Smooth muscle cell (in vitro differentiated cells): ENCODE measurements at regions not wholly inside any gene's neighbourhood (a gene's known extent, or its start where the extent isn't known, plus 50 kb on each side); places are given as distances from the start of the nearest gene placed in this dataset.

Source experiments
- DNase-seq: peaks from one replicate; lab custom pipeline; 2025; ENCODE audit not compliant: unreplicated experiment; lab: John Stamatoyannopoulos, UW
- H2AFZ ChIP-seq: fragments of 200-600 bp; sonication (generic); 2 replicates; pipeline ENCODE4 v1.6.0; 2016; ENCODE audit warnings: antibody characterized with exemption, low read depth, mild to moderate bottlenecking
- H3F3A ChIP-seq: fragments of 200-600 bp; sonication (generic); 2 replicates; pipeline ENCODE4 v1.6.0; 2017; ENCODE audit warnings: antibody characterized with exemption, low read depth
- H3K27ac ChIP-seq: fragments of 200-600 bp; sonication (generic); 2 replicates; pipeline ENCODE4 v1.5.1; 2016; ENCODE audit warnings: low read depth, mild to moderate bottlenecking
- H3K27me3 ChIP-seq: fragments of 200-600 bp; sonication (generic); 2 replicates; pipeline ENCODE4 v1.6.1; 2016; ENCODE audit warnings: low read depth, mild to moderate bottlenecking
- H3K36me3 ChIP-seq: fragments of 200-600 bp; sonication (generic); 2 replicates; pipeline ENCODE4 v1.5.1; 2016; ENCODE audit warnings: low read depth
- H3K4me1 ChIP-seq: fragments of 200-600 bp; sonication (generic); 2 replicates; pipeline ENCODE4 v1.5.1; 2016; ENCODE audit warnings: low read depth
- H3K4me2 ChIP-seq: fragments of 200-600 bp; sonication (generic); 2 replicates; pipeline ENCODE4 v1.6.0; 2016; ENCODE audit warnings: mild to moderate bottlenecking
- H3K4me3 ChIP-seq: fragments of 200-600 bp; sonication (generic); 2 replicates; pipeline ENCODE4 v1.5.1; 2016; ENCODE audit warnings: mild to moderate bottlenecking
- H3K79me2 ChIP-seq: fragments of 200-600 bp; sonication (generic); 2 replicates; pipeline ENCODE4 v1.6.0; 2016; ENCODE audit warnings: low read depth, mild to moderate bottlenecking
- H3K9ac ChIP-seq: fragments of 200-600 bp; sonication (generic); 2 replicates; pipeline ENCODE4 v1.6.0; 2016; ENCODE audit warnings: low read depth
- H3K9me3 ChIP-seq: fragments of 200-600 bp; sonication (generic); replicated peaks from 2 replicates; pipeline ENCODE4 v1.5.1; 2016; ENCODE audit warnings: low read depth
- H4K20me1 ChIP-seq: fragments of 200-600 bp; sonication (generic); 2 replicates; pipeline ENCODE4 v1.6.0; 2016; ENCODE audit warnings: low read depth
- CTCF ChIP-seq: fragments of 200-600 bp; sonication (generic); IDR thresholded peaks from 2 replicates; pipeline ENCODE4 v1.5.1; 2017; ENCODE audit warnings: borderline replicate concordance, mild to moderate bottlenecking, antibody characterized with exemption; ENCODE audit not compliant: insufficient read depth, poor library complexity, severe bottlenecking
- WGBS: methylation state at CpG from one replicate; pipeline ENCODE4 v1.1.7; 2016; ENCODE audit warnings: low lambda C conversion rate; 5-methylcytosine and 5-hydroxymethylcytosine counted together

- DNase-seq, result no peak
- WGBS, result 89% methylated on average over 4 of the region's 4 CpGs
These were observed 1202.7 kb upstream of the PIK3C3 start for GRCh38 chr18:40752316-40752715.

GRCh38 chr18:40751186-40751585, 1203.8 kb upstream of the PIK3C3 start:
- Histone ChIP-seq H3K36me3 (no peaks in the 10 kb centered on the region), H4K20me1 (no peaks in the 10 kb centered on the region), H3K9ac (no peak overlapping the region), H3K4me3 (no peak overlapping the region), H3F3A (no peaks in the 10 kb centered on the region), H3K27me3 (no peaks in the 10 kb centered on the region), H3K9me3 (no peaks in the 10 kb centered on the region), H3K4me2 (no peak overlapping the region), H3K79me2 (no peaks in the 10 kb centered on the region), H3K27ac (no peak overlapping the region), H3K4me1 (no peaks in the 10 kb centered on the region), H2AFZ (no peak overlapping the region)
- WGBS, result 92% methylated on average over 2 of the region's 2 CpGs
- no peak for TF ChIP-seq CTCF
- DNase-seq, result no peak

More at GRCh38 chr18:40752316-40752715, 1202.7 kb upstream of the PIK3C3 start:
- H3K4me3 ChIP-seq, result no peak overlapping the region
- H2AFZ ChIP-seq, result no peak overlapping the region
- H4K20me1 ChIP-seq, result no peaks in the 10 kb centered on the region
- H3K4me2 ChIP-seq, result no peak overlapping the region
- H3F3A ChIP-seq, result no peaks in the 10 kb centered on the region
- no peak for TF ChIP-seq CTCF
- H3K9ac ChIP-seq, result no peak overlapping the region
- no peaks in the 10 kb centered on the region for H3K36me3 ChIP-seq
- no peak overlapping the region for H3K27ac ChIP-seq
- no peaks in the 10 kb centered on the region for H3K79me2 ChIP-seq
- H3K4me1 ChIP-seq, result no peaks in the 10 kb centered on the region
- no peaks in the 10 kb centered on the region for H3K27me3 ChIP-seq
- H3K9me3 ChIP-seq, result no peaks in the 10 kb centered on the region

- no peaks in the 10 kb centered on the region for H3K36me3 ChIP-seq
- TF ChIP-seq CTCF, result no peak
- WGBS, result 79% methylated on average over 1 of the region's 1 CpG
These were observed 1216.0 kb upstream of the PIK3C3 start for GRCh38 chr18:40739029-40739428.

GRCh38 chr18:40738321-40738880, 1216.6 kb upstream of the PIK3C3 start:
- Histone ChIP-seq H3K9me3 (no peaks in the 10 kb centered on the region), H4K20me1 (no peaks in the 10 kb centered on the region), H3K79me2 (no peaks in the 10 kb centered on the region), H3F3A (no peaks in the 10 kb centered on the region), H3K4me1 (no peaks in the 10 kb centered on the region), H3K36me3 (no peaks in the 10 kb centered on the region), H2AFZ (no peak overlapping the region), H3K4me3 (no peak overlapping the region), H3K4me2 (no peak overlapping the region), H3K9ac (no peak overlapping the region), H3K27ac (no peak overlapping the region), H3K27me3 (no peaks in the 10 kb centered on the region)
- TF ChIP-seq CTCF, result no peak
- WGBS, result 81% methylated on average over 4 of the region's 4 CpGs
- DNase-seq, result no peak

More at GRCh38 chr18:40739029-40739428, 1216.0 kb upstream of the PIK3C3 start:
- Histone ChIP-seq H3K4me3 (no peak overlapping the region), H3K27ac (no peak overlapping the region), H3K9me3 (no peaks in the 10 kb centered on the region), H3K79me2 (no peaks in the 10 kb centered on the region), H3K27me3 (no peaks in the 10 kb centered on the region), H3K4me1 (no peaks in the 10 kb centered on the region), H3F3A (no peaks in the 10 kb centered on the region), H2AFZ (no peak overlapping the region), H3K9ac (no peak overlapping the region), H4K20me1 (no peaks in the 10 kb centered on the region), H3K4me2 (no peak overlapping the region)
- no peak for DNase-seq
